KOPT-K1 (cell line): ENCODE measurements at regions not wholly inside any gene's neighbourhood (a gene's known extent, or its start where the extent isn't known, plus 50 kb on each side); places are given as distances from the start of the nearest gene placed in this dataset.

ENCODE experiments used
- H3K27ac ChIP-seq: fragments of 200-600 bp; sonication (generic); 2 replicates; pipeline ENCODE4 v1.5.1; 2016; ENCODE audit warnings: antibody characterized with exemption, mild to moderate bottlenecking, low read depth, low read length; ENCODE audit not compliant: poor library complexity, severe bottlenecking
- H3K36me3 ChIP-seq: fragments of 200-600 bp; sonication (generic); 2 replicates; pipeline ENCODE4 v1.5.1; 2017; ENCODE audit warnings: antibody characterized with exemption, mild to moderate bottlenecking, low read length, moderate library complexity; ENCODE audit not compliant: insufficient read depth
- H3K9me3 ChIP-seq: fragments of 200-600 bp; sonication (generic); 2 replicates; pipeline ENCODE4 v1.5.1; 2017; ENCODE audit warnings: antibody characterized with exemption, low read length, mild to moderate bottlenecking; ENCODE audit not compliant: insufficient read depth, poor library complexity, severe bottlenecking

DNA sequence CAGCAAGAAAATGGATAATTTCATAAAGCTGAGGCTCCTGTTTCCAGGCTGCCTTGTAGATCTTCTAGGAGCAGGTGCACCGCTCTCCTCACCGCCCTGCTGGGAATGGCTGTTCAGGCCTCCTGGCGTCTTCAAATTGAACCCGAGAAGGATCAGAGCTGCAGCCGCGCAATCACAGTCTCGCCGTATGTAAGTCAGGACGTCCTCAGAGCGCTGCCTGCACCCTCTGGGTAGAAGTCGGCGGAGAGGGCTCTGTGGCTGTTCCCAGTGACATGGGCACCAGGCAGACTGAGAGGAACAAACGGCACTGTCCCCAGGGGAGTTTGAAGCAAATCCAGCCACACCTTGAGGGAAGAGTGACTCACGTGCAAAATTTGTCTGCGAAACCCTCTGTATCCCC lies 476.9 kb downstream of the TCERG1L start:
- H3K36me3 ChIP-seq = no peaks in the 10 kb centered on the region
- H3K27ac ChIP-seq = no peak overlapping the region
- no peaks in the 10 kb centered on the region for H3K9me3 ChIP-seq

- no peaks in the 10 kb centered on the region for H3K36me3 ChIP-seq
- no peaks in the 10 kb centered on the region for H3K9me3 ChIP-seq
- no peak overlapping the region for H3K27ac ChIP-seq
These were observed 476.5 kb downstream of the TCERG1L start for GRCh38 chr10:130835068-130835467.

GRCh38 chr10:130836344-130836743 lies 475.2 kb downstream of the TCERG1L start:
- Histone ChIP-seq H3K9me3 (no peaks in the 10 kb centered on the region), H3K27ac (no peak overlapping the region), H3K36me3 (no peaks in the 10 kb centered on the region)

DNA sequence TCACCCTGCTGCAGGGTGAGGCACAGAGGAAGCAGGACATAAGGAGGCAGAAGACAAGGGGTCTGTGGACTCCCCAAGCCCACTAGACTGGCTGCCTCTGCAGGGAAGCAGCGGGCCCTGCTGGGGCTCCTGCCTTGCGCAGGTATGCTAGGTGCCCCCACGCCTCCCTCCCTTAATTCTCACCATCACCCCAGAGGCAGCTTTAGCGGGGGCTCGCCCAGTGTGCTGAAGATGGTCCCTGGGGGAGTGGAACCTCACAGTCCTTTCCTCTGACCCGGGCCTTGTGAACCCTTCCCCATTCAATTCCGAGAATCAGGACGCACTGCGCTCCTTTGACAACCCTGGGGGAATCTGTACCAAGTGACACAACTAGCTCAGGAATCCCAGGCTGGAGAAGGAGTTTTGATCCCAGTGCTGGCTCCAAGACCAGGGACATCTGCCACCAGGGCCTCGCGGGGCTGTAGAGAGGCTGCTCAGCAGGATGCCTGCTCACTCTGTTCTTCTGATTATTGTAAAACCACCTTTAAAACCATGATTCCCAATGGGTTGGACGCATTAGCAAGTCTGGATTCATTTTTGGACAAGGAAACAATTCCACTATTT lies 468.4 kb downstream of the TCERG1L start:
- Histone ChIP-seq H3K36me3 (no peaks in the 10 kb centered on the region), H3K27ac (no peak overlapping the region), H3K9me3 (no peaks in the 10 kb centered on the region)

- Histone ChIP-seq H3K27ac (no peak overlapping the region), H3K36me3 (no peaks in the 10 kb centered on the region), H3K9me3 (no peaks in the 10 kb centered on the region)
These were observed 467.2 kb downstream of the TCERG1L start for GRCh38 chr10:130844310-130844709.

GRCh38 chr10:130847170-130847569 lies 464.4 kb downstream of the TCERG1L start:
- Histone ChIP-seq H3K36me3 (no peaks in the 10 kb centered on the region), H3K27ac (no peak overlapping the region), H3K9me3 (no peaks in the 10 kb centered on the region)

DNA sequence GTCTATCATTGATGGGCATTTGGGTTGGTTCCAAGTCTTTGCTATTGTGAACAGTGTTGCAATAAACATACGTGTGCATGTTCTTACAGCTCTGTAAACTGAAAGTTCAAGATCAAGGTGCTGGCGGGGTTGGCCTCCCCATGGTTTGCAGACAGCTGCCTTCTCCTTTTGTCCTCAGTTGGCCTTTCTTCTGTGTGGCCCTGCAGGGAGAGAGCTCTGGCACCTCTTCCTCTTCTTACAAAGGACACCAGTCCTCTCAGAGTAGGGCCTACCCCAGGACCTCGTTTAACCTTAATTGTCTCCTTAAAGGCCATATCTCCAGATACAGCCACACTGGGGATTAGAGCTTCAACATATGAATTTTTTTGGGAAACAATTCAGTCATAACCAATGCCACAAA lies 462.7 kb downstream of the TCERG1L start:
- no peaks in the 10 kb centered on the region for H3K36me3 ChIP-seq
- no peak overlapping the region for H3K27ac ChIP-seq
- peaks cover 4% of the 10 kb centered on the region for H3K9me3 ChIP-seq

- Histone ChIP-seq H3K27ac (no peak overlapping the region), H3K9me3 (peaks cover 21% of the 10 kb centered on the region), H3K36me3 (no peaks in the 10 kb centered on the region)
These were observed 457.4 kb downstream of the TCERG1L start for GRCh38 chr10:130854151-130854550.

GRCh38 chr10:130857631-130858295 lies 453.8 kb downstream of the TCERG1L start:
- H3K36me3 ChIP-seq = no peaks in the 10 kb centered on the region
- no peak overlapping the region for H3K27ac ChIP-seq
- peaks cover 21% of the 10 kb centered on the region for H3K9me3 ChIP-seq

DNA sequence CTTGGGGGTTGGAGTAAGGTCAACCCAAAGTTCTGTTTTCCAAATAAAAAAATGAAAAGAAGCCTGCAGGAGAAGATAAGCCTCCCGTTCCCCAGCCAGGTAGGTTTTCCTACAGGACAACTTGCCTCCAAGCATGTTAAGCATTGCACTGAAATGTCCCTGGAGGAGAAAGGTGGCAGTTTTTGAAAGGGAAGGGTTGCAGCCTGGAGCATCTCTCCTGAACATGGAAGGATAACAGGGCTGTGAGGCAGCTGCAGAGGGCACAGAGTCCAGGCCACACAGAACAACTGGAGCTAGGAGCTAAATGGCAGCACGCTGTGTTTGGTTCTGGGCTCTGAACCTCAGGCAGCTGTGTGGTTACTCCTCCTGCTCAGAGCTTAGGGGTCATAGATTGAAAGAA lies 452.9 kb downstream of the TCERG1L start:
- H3K9me3 ChIP-seq = peaks cover 17% of the 10 kb centered on the region
- no peak overlapping the region for H3K27ac ChIP-seq
- H3K36me3 ChIP-seq = no peaks in the 10 kb centered on the region

DNA sequence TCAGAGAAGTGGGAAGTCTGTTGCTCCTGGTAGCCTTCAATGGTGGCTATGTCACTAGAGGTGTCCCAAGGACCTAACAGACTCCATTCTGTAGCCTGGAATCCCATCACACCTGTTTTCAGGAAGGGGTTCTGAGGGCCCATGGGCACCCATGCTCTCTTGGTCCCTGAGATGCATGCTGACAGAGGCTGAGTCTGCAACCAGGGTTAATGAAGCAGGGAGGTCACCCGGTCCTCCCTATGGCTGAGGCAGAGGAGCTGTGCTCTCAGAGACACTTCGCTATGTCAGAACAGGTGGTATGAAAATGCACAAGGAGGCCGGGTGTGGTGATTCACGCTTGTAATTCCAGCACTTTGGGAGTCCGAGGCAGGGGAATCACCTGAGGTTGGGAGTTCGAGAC lies 452.1 kb downstream of the TCERG1L start:
- Histone ChIP-seq H3K9me3 (peaks cover 10% of the 10 kb centered on the region), H3K27ac (no peak overlapping the region), H3K36me3 (no peaks in the 10 kb centered on the region)

- H3K27ac ChIP-seq = no peak overlapping the region
- no peaks in the 10 kb centered on the region for H3K36me3 ChIP-seq
- no peaks in the 10 kb centered on the region for H3K9me3 ChIP-seq
These were observed 449.4 kb downstream of the TCERG1L start for GRCh38 chr10:130862122-130862521.

GRCh38 chr10:130862626-130863025 lies 448.9 kb downstream of the TCERG1L start:
- H3K9me3 ChIP-seq = no peaks in the 10 kb centered on the region
- H3K36me3 ChIP-seq = no peaks in the 10 kb centered on the region
- H3K27ac ChIP-seq = no peak overlapping the region

DNA sequence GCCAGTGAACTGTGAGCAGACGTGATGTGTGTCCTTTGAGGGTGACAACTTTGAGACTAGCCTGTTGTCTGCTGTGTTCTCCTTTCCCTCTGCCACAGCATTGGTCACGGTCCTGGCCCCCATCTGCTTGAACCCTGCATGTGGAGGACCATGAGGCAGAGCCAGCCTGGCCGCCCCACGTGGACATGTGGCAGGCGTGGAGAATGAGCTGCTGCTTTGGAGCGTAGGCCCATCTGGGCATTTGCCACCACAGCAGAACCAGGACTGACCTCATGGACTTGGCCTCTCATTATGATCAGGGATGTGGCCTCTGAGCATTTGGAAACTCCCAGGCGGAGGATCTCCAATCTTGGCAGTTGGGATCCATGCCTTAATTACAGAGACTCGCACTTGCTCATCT lies 448.5 kb downstream of the TCERG1L start:
- no peaks in the 10 kb centered on the region for H3K36me3 ChIP-seq
- no peak overlapping the region for H3K27ac ChIP-seq
- no peaks in the 10 kb centered on the region for H3K9me3 ChIP-seq

DNA sequence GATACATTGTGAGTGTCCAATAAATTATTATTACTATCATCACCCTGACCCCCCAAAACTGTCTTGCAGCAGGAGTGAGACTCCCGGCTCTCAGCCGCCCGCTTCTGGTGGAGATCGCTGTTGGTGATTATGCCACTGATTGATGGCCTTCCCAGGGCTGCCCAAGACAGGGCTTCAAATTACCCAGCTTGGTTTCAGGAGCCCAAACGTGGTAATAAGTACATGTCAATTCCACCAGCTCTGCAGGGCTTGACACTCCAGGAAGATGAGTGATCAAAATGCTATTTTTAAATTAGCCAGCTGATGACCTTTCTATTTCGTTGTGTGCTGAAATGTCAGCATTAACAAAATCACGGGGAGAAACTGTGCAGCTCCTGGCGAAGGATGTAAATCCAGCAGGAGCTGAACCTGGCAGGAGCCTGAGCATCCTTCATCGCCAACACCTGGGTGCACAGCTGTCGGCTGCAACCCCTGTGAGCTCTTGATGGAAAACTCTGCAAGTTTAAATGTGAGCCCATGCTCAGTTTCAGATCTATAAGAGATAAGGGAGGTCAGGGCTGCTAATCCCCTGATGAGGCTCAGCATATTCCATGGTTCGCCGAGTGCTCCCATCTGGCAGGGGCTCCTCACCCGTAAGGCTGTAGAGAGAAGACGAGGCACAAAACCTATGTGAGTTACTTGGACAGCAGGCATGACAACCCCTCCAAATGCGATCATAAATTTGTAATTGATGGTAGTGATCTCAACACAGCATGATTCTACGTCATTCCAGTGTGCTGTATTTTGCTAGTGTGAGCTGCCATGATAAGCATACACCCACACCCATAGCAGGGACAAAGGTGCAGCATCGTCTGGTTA lies 446.3 kb downstream of the TCERG1L start:
- Histone ChIP-seq H3K9me3 (no peaks in the 10 kb centered on the region), H3K27ac (no peak overlapping the region), H3K36me3 (no peaks in the 10 kb centered on the region)
